Right cardiac atrium (tissue), 5 donors: ENCODE measurements at regions not wholly inside any gene's neighbourhood (a gene's known extent, or its start where the extent isn't known, plus 50 kb on each side); places are given as distances from the start of the nearest gene placed in this dataset.
"Not testable (repeated sequence)": the region's sequence is repeated elsewhere in the genome, so short reads cannot be mapped to it uniquely, and the experiment has no call there.

ENCODE experiments used
- ATAC-seq, 2 donors: fragments of 200-7000 bp; cut with Tn5 transposase; one replicate each; pipeline versions ENCODE4 v1.8.0 to v1.9.1; 2020; ENCODE audit warnings: moderate library complexity in 2 of 2, mild to moderate bottlenecking in 1 of 2
- DNase-seq, 3 donors: peaks; one replicate each; pipeline ENCODE4 v3.0.0-alpha.2; 2020
- H3K27ac ChIP-seq: one replicate; pipeline ENCODE4 v1.5.1; 2013; ENCODE audit warnings: mild to moderate bottlenecking, low read length, control low read depth, moderate library complexity
- H3K27me3 ChIP-seq: one replicate; pipeline ENCODE4 v1.6.1; 2013; ENCODE audit not compliant: control insufficient read depth, insufficient read depth
- H3K4me1 ChIP-seq: one replicate; pipeline ENCODE4 v1.6.1; 2013; ENCODE audit warnings: low read length; ENCODE audit not compliant: control insufficient read depth, insufficient read depth
- H3K4me3 ChIP-seq: one replicate; pipeline ENCODE4 v1.5.1; 2013; ENCODE audit warnings: low read length, control low read depth
- H3K9me3 ChIP-seq: one replicate; pipeline ENCODE4 v1.6.1; 2013; ENCODE audit warnings: low read length; ENCODE audit not compliant: control insufficient read depth
- WGBS: extraction: QIAGEN DNeasy Blood & Tissue Kit; methylation state at CpG from one replicate; pipeline ENCODE4 v1.1.7; 2013; 5-methylcytosine and 5-hydroxymethylcytosine counted together
- intact Hi-C, 4 donors: fragments of 100-400 bp; cut with DNase I; formaldehyde crosslinking; loops; one replicate each; pipeline versions ENCODE4 v1.11.0 to v1.14.0; 2022 to 2023
- donor health status: healthy with polysubstance abuse.
- donor health status: DM: no; HTN: yes; CAD: no.
- donor health status: DM: no; HTN: no; CAD: no.
- donor health status: DM: no; HTN: yes; CAD: no; lungs with severe emphysema.
- donor health status: DM: yes; HTN: yes; CAD: no.

- H3K9me3 ChIP-seq = no peaks in the 10 kb centered on the region
- WGBS = 48% methylated on average over 2 of the region's 2 CpGs
- H3K27ac ChIP-seq = no peak overlapping the region
- intact Hi-C loops = no loop called here
- H3K4me3 ChIP-seq = no peak overlapping the region
- no peak for ATAC-seq
- H3K4me1 ChIP-seq = peaks cover 2% of the 10 kb centered on the region
- DNase-seq = no peak
- no peaks in the 10 kb centered on the region for H3K27me3 ChIP-seq
These were observed 60.4 kb upstream of the ATXN3L start for GRCh38 chrX:13380211-13380610.

GRCh38 chrX:13378562-13379518 lies 59.0 kb upstream of the ATXN3L start:
- H3K9me3 ChIP-seq, intact Hi-C loops, H3K4me3 ChIP-seq, H3K27me3 ChIP-seq, H3K4me1 ChIP-seq, H3K27ac ChIP-seq: not testable (repeated sequence)
- WGBS = 91% methylated on average over 55 of the region's 60 CpGs
- ATAC-seq = peak in 1 of 2 donors; percentile 42
- peak in 2 of 3 donors; percentile 33 to 68 for DNase-seq

- no peaks in the 10 kb centered on the region for H3K9me3 ChIP-seq
- H3K27ac ChIP-seq = peak overlapping the region; percentile 7
- no peaks in the 10 kb centered on the region for H3K27me3 ChIP-seq
- peaks cover 2% of the 10 kb centered on the region for H3K4me1 ChIP-seq
- 73% methylated on average over 7 of the region's 7 CpGs for WGBS
- H3K4me3 ChIP-seq = no peak overlapping the region
- intact Hi-C loops = no loop called here
- DNase-seq (peak in 1 of 3 donors; percentile 39), ATAC-seq (peak; percentile 43 to 70)
These were observed 57.7 kb upstream of the ATXN3L start for GRCh38 chrX:13377550-13377934.

GRCh38 chrX:13376857-13377549 lies 57.1 kb upstream of the ATXN3L start:
- peak overlapping the region; percentile 7 for H3K27ac ChIP-seq
- DNase-seq = no peak
- intact Hi-C loops = no loop called here

GRCh38 chrX:13375596-13375995 lies 55.7 kb upstream of the ATXN3L start:
- DNase-seq, ATAC-seq, H3K4me3 ChIP-seq, intact Hi-C loops, H3K9me3 ChIP-seq, H3K27ac ChIP-seq, H3K4me1 ChIP-seq, H3K27me3 ChIP-seq: not testable (repeated sequence)
- WGBS = 96% methylated on average over 8 of the region's 8 CpGs

More at GRCh38 chrX:13376857-13377549, 57.1 kb upstream of the ATXN3L start:
- peak; percentile 57 to 62 for ATAC-seq
- H3K4me1 ChIP-seq = peaks cover 2% of the 10 kb centered on the region
- 36% methylated on average over 9 of the region's 9 CpGs for WGBS
- no peaks in the 10 kb centered on the region for H3K27me3 ChIP-seq
- H3K9me3 ChIP-seq = no peaks in the 10 kb centered on the region
- H3K4me3 ChIP-seq = no peak overlapping the region

GRCh38 chrX:13374364-13374763 lies 54.5 kb upstream of the ATXN3L start:
- Histone ChIP-seq H3K27ac (no peak overlapping the region), H3K27me3 (no peaks in the 10 kb centered on the region), H3K9me3 (no peaks in the 10 kb centered on the region), H3K4me3 (no peak overlapping the region), H3K4me1 (peaks cover 2% of the 10 kb centered on the region)
- ATAC-seq (no peak), DNase-seq (no peak)
- WGBS = 70% methylated on average over 2 of the region's 2 CpGs
- intact Hi-C loops = no loop called here

- 60% methylated on average over 7 of the region's 7 CpGs for WGBS
- intact Hi-C loops = no loop called here
- no peak overlapping the region for H3K4me3 ChIP-seq
- no peaks in the 10 kb centered on the region for H3K27me3 ChIP-seq
- no peaks in the 10 kb centered on the region for H3K9me3 ChIP-seq
- DNase-seq (no peak), ATAC-seq (peak; percentile 57 to 59)
- H3K4me1 ChIP-seq = peaks cover 2% of the 10 kb centered on the region
- peak overlapping the region; percentile 81 for H3K27ac ChIP-seq
These were observed 53.8 kb upstream of the ATXN3L start for GRCh38 chrX:13373431-13374187.

- H3K4me3 ChIP-seq = no peak overlapping the region
- WGBS = 98% methylated on average over 1 of the region's 1 CpG
- no peak overlapping the region for H3K27ac ChIP-seq
- intact Hi-C loops = no loop called here
- no peak for DNase-seq
- no peaks in the 10 kb centered on the region for H3K9me3 ChIP-seq
- peaks cover 2% of the 10 kb centered on the region for H3K4me1 ChIP-seq
- H3K27me3 ChIP-seq = no peaks in the 10 kb centered on the region
- ATAC-seq = no peak
These were observed 53.2 kb upstream of the ATXN3L start for GRCh38 chrX:13373027-13373426.

GRCh38 chrX:13372203-13372980 lies 52.5 kb upstream of the ATXN3L start:
- Histone ChIP-seq H3K9me3 (no peaks in the 10 kb centered on the region), H3K27me3 (no peaks in the 10 kb centered on the region), H3K4me1 (peaks cover 2% of the 10 kb centered on the region), H3K27ac (no peak overlapping the region), H3K4me3 (no peak overlapping the region)
- DNase-seq = no peak
- ATAC-seq = no peak
- 99% methylated on average over 2 of the region's 2 CpGs for WGBS
- intact Hi-C loops = no loop called here

- H3K27me3 ChIP-seq = no peaks in the 10 kb centered on the region
- no peaks in the 10 kb centered on the region for H3K4me1 ChIP-seq
- ATAC-seq = no peak
- H3K4me3 ChIP-seq = no peak overlapping the region
- DNase-seq = no peak
- H3K9me3 ChIP-seq = no peaks in the 10 kb centered on the region
- intact Hi-C loops = no loop called here
- H3K27ac ChIP-seq = no peak overlapping the region
These were observed 51.3 kb upstream of the ATXN3L start for GRCh38 chrX:13371186-13371585.
